Activated CD4-positive, alpha-beta memory T cell treated with anti-CD3 and anti-CD28 coated beads for 36 hours (primary cell): ENCODE measurements at regions not wholly inside any gene's neighbourhood (a gene's known extent, or its start where the extent isn't known, plus 50 kb on each side); places are given as distances from the start of the nearest gene placed in this dataset.

Experiments
- CTCF ChIA-PET: fragments of 350-600 bp; sonication (Branson Sonifier 250); formaldehyde crosslinking; loops from one replicate; lab custom pipeline; 2021; ENCODE audit warnings: antibody characterized with exemption, inconsistent platforms; lab: Charles Lee
- POLR2A ChIA-PET: fragments of 350-600 bp; sonication (Branson Sonifier 250); formaldehyde crosslinking; loops from one replicate; lab custom pipeline; 2021; ENCODE audit warnings: antibody characterized with exemption; lab: Charles Lee
- DNase-seq: peaks from one replicate; pipeline ENCODE4 v3.0.0-alpha.2; 2020
- H3K27ac Mint-ChIP-seq: one replicate; pipeline ENCODE4 v1.8.0; 2021; ENCODE audit warnings: mixed read lengths
- H3K27me3 Mint-ChIP-seq: one replicate; pipeline ENCODE4 v1.8.0; 2021; ENCODE audit warnings: mixed read lengths
- H3K36me3 Mint-ChIP-seq: one replicate; pipeline ENCODE4 v1.8.0; 2021; ENCODE audit warnings: mixed read lengths
- H3K4me1 Mint-ChIP-seq: one replicate; pipeline ENCODE4 v1.8.0; 2021; ENCODE audit warnings: low read depth, mixed read lengths
- H3K4me3 Mint-ChIP-seq: one replicate; pipeline ENCODE4 v1.8.0; 2021; ENCODE audit warnings: mild to moderate bottlenecking, mixed read lengths
- H3K9me3 Mint-ChIP-seq: one replicate; pipeline ENCODE4 v1.8.0; 2021; ENCODE audit warnings: mixed read lengths
- intact Hi-C: fragments of 100-400 bp; cut with micrococcal nuclease; formaldehyde crosslinking; loops from one replicate; pipeline ENCODE4 v1.15.1; 2023

DNA sequence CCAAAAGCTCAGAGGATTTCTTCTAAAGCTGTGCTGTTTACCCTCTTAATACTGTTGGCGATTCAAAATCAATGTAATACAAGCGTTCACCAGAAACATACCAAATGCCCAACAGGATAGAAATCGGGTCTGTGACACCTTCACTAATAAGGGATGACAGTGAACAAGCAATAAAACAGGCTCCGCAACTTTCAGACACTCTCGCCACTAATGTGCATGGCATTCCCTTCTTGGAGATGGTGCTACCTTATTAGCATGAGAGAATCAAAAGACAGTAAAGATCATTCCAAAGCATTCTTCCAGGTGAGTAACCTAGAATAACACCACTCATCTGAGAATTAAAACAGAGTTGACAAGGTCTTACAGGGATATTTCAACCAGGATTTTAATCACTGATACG is 367.1 kb downstream of the TTLL7 start:
- Mint-ChIP-seq H3K9me3 (peaks cover 16% of the 10 kb centered on the region), H3K27me3 (no peaks in the 10 kb centered on the region), H3K36me3 (no peaks in the 10 kb centered on the region), H3K27ac (no peak overlapping the region), H3K4me1 (peaks cover 10% of the 10 kb centered on the region), H3K4me3 (no peak overlapping the region)
- intact Hi-C loops = no loop called here
- POLR2A ChIA-PET = no interaction called here
- no peak for DNase-seq
- CTCF ChIA-PET = no interaction called here

DNA sequence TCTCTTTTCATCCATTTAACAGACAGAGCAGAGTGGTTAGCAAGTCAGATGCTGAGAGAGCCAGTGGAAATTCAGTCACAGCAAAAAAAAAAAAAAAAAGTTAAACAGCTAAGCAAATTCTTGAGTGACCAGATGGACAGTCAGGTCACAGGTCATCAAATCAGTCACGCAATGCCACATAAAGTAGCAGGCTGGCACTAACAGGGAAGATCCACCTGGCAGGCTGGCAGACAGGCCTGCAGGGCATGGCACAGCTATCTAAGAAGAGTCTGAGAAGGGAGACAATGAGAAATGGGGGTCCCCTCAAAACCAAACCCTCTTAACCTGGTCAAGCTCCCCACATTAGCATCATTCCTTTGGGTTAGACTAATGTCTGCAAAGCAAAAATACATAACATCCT is 371.9 kb downstream of the TTLL7 start:
- ChIA-PET POLR2A (no interaction called here), CTCF (no interaction called here)
- Mint-ChIP-seq H3K4me3 (no peak overlapping the region), H3K27ac (no peak overlapping the region), H3K4me1 (no peaks in the 10 kb centered on the region), H3K9me3 (peaks cover 16% of the 10 kb centered on the region), H3K36me3 (no peaks in the 10 kb centered on the region), H3K27me3 (no peaks in the 10 kb centered on the region)
- DNase-seq = no peak
- intact Hi-C loops = no loop called here

DNA sequence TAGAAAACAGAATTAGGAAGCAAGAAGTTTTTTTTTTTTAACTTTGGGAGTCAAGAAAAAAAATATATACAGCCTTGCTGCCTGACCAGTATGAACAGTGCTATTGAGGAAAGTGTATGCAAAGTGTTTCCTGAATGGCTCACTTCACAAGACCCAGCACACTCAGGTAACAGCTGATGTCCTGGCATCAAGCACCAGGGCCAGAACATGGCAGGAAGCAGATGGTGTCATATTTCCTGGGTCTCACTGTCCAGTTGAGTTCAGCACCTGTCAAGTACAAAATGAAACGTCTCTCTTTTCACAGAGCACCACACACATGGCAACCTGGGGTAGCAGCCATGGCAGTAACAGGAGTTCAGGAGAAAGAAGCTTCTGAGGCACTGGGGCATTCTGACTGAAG is 372.3 kb downstream of the TTLL7 start:
- no peak for DNase-seq
- no peaks in the 10 kb centered on the region for H3K4me1 Mint-ChIP-seq
- intact Hi-C loops = no loop called here

DNA sequence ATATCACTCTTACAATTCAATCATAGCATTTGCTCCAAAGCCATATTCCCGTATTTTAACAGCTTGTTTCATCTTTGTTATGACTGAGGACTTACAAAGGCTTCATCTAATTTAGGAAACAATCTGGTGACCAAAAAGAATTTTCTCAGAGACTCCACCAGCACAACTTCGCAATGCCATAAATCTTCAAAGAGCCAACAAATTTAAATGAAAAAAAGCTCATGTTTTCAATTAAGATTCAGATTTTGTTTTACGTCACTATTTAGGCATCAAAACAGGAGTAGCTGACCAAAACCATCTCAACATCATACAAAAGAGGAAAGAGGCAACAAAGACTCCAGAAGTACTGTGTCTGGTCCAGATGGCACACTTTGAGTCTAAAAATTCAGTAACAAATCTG is 373.3 kb downstream of the TTLL7 start:
- peaks cover 16% of the 10 kb centered on the region for H3K9me3 Mint-ChIP-seq
- no peaks in the 10 kb centered on the region for H3K4me1 Mint-ChIP-seq
- H3K27me3 Mint-ChIP-seq = no peaks in the 10 kb centered on the region
- H3K4me3 Mint-ChIP-seq = no peak overlapping the region
- no peaks in the 10 kb centered on the region for H3K36me3 Mint-ChIP-seq
- CTCF ChIA-PET = no interaction called here
- intact Hi-C loops = no loop called here
- no peak overlapping the region for H3K27ac Mint-ChIP-seq
- no peak for DNase-seq
- POLR2A ChIA-PET = no interaction called here

More for the DNA sequence above, 372.3 kb downstream of the TTLL7 start:
- ChIA-PET CTCF (no interaction called here), POLR2A (no interaction called here)
- H3K27me3 Mint-ChIP-seq = no peaks in the 10 kb centered on the region
- no peak overlapping the region for H3K4me3 Mint-ChIP-seq
- H3K36me3 Mint-ChIP-seq = no peaks in the 10 kb centered on the region
- peaks cover 16% of the 10 kb centered on the region for H3K9me3 Mint-ChIP-seq
- H3K27ac Mint-ChIP-seq = no peak overlapping the region

DNA sequence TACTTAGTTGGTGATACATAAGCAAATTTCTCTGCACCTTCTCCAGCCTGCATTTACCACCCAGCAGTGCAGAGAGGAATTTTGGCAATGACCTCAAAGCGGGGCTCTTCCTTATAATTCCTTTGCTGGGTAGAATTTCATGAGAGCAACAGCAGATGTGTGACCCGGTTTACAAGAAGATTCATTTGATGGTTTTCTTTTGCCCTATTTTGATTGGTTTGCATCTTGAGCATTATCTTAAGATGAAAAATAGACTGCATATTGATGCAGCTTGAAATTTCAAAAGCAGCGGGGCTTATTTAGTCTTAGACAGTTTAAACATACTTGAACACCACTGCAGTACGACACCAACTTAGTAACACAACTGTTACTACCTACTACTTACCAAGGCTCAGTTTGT is 378.9 kb downstream of the TTLL7 start:
- Mint-ChIP-seq H3K9me3 (no peaks in the 10 kb centered on the region), H3K27ac (no peak overlapping the region), H3K4me3 (no peak overlapping the region), H3K36me3 (no peaks in the 10 kb centered on the region), H3K27me3 (no peaks in the 10 kb centered on the region), H3K4me1 (no peaks in the 10 kb centered on the region)
- POLR2A ChIA-PET = no interaction called here
- DNase-seq = no peak
- CTCF ChIA-PET = no interaction called here
- intact Hi-C loops = no loop called here

DNA sequence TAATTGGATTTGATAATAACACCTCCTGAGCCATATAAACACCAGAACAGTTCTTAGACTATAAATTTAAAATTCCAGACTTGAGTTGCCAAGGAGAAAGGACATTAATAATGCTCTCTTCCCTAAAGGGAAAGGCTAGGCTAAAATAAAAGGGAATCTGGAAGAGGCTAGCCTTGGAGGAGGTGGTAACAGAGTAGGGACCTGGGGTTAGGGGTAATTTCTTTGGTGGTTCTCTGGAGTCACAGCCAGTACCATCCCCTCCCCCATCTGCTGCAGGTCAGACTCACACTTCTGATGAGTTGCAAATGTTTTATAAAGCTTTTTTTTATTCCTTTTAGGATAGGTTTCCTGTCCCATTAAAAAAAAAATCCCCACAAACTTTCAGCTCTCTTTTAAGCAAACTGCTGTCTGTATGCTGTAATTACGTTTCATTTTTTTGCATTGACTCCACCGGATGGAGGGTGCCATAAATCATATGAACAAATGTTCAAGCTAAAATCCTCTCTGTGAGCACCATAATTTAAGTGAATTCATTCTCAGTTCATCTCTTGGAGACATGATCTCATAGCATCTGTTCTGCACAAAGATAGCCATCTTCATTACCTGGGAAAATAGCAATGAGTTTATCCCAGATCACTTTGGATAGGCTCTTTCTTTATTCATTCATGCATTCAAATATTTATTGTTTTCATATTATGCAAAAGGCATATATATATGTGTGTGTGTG is 379.6 kb downstream of the TTLL7 start:
- ChIA-PET POLR2A (no interaction called here), CTCF (no interaction called here)
- H3K27me3 Mint-ChIP-seq = no peaks in the 10 kb centered on the region
- H3K36me3 Mint-ChIP-seq = no peaks in the 10 kb centered on the region
- no peaks in the 10 kb centered on the region for H3K9me3 Mint-ChIP-seq
- no peak for DNase-seq
- H3K4me3 Mint-ChIP-seq = no peak overlapping the region
- intact Hi-C loops = no loop called here
- H3K27ac Mint-ChIP-seq = no peak overlapping the region
- no peaks in the 10 kb centered on the region for H3K4me1 Mint-ChIP-seq

DNA sequence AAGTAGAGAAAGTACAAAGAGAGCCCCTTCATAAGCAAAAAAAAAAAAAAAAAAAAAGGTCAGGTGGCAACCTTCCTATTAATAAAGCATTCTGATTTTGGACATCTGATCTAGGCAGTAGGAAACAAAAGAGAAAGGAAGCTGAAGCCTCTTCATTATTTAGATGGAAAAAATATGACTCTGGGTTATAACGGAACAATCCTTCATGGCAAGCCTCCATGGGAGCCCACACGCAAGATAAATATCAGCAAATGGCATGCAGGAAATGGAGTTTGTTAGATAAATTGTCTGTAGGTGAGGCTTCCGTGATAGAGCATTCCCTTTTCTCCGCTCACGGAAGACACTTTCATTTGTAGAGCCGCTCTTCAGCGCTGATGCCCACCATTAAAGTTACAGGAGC is 381.0 kb downstream of the TTLL7 start:
- POLR2A ChIA-PET = no interaction called here
- DNase-seq = no peak
- CTCF ChIA-PET = no interaction called here
- no peaks in the 10 kb centered on the region for H3K4me1 Mint-ChIP-seq
- H3K27ac Mint-ChIP-seq = no peak overlapping the region
- no peaks in the 10 kb centered on the region for H3K27me3 Mint-ChIP-seq
- no peaks in the 10 kb centered on the region for H3K9me3 Mint-ChIP-seq
- intact Hi-C loops = no loop called here
- H3K4me3 Mint-ChIP-seq = no peak overlapping the region
- H3K36me3 Mint-ChIP-seq = no peaks in the 10 kb centered on the region

DNA sequence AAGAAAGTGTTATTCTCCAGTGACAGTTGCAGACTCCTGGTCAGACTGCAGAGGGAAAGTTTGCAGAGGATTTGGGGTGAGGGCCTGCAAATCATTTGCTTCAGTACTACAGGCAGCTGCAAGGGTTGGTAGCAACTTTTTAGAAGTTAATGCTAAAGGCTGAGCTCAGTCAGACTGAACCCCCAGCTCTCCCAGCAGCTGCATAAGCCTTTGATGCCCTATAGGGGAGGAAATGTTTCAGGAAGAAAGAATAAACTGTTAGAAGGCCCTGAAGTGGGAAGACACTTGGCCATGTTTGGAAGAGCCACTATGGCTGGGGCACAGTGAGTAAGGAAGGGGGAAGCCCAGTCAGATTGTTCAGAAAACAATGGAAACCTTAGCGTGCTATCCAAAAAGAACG is 383.6 kb downstream of the TTLL7 start:
- Mint-ChIP-seq H3K27me3 (no peaks in the 10 kb centered on the region), H3K4me3 (no peak overlapping the region), H3K9me3 (no peaks in the 10 kb centered on the region), H3K36me3 (no peaks in the 10 kb centered on the region), H3K27ac (no peak overlapping the region), H3K4me1 (no peaks in the 10 kb centered on the region)
- intact Hi-C loops = no loop called here
- POLR2A ChIA-PET = no interaction called here
- CTCF ChIA-PET = no interaction called here
- DNase-seq = no peak

DNA sequence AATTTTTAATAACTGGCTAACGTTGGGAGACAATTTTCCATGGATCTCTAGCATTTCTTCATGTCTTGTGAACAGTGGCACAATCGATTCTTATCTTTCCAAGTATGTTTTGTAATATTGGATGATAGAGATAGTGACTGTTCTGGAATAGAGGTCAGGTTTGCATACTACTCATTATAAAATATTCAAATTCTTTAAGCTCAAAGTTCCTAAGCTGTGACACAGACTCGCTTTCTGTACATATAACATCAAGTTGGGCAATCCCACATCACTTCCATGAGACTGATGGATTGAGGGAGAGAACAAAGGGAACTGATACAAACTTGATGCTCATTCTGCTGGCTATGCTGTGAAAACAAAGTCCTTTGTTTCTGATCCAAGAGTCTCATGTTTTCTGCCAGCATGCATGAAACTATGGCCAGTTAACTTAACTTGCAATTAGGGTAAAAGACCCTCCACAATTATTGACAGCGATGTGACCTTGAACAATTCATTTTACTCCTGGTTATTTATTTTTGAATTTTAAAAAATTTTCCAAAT is 392.4 kb downstream of the TTLL7 start:
- Mint-ChIP-seq H3K4me1 (no peaks in the 10 kb centered on the region), H3K36me3 (no peaks in the 10 kb centered on the region)

DNA sequence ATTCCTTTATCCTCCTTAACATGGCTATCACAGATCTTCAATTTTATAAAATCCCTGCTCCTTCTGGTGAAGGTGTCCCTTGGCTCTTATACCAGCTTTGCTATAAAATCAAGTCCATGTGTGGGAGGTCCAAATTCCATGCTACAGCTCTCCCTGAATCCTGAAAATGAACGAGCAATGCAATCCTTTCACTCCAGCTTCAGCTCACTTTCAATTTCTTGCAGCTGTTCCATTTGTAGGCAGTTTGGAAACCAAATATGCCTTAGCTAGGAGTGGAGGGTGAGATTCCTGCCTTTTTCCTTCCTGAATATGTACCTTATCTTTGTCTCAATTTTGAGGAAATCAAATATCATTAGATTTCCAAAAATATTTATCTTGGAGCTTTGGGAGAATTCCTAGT is 402.6 kb downstream of the TTLL7 start:
- Mint-ChIP-seq H3K27me3 (no peaks in the 10 kb centered on the region), H3K4me3 (no peak overlapping the region), H3K27ac (no peak overlapping the region), H3K36me3 (peaks cover 6% of the 10 kb centered on the region), H3K9me3 (peaks cover 6% of the 10 kb centered on the region), H3K4me1 (peaks cover 14% of the 10 kb centered on the region)
- no peak for DNase-seq
- intact Hi-C loops = no loop called here
- ChIA-PET POLR2A (no interaction called here), CTCF (no interaction called here)

More for the DNA sequence above, 392.4 kb downstream of the TTLL7 start:
- DNase-seq = no peak
- Mint-ChIP-seq H3K27me3 (no peaks in the 10 kb centered on the region), H3K4me3 (no peak overlapping the region), H3K27ac (no peak overlapping the region), H3K9me3 (peaks cover 6% of the 10 kb centered on the region)
- intact Hi-C loops = no loop called here
- ChIA-PET POLR2A (no interaction called here), CTCF (no interaction called here)

DNA sequence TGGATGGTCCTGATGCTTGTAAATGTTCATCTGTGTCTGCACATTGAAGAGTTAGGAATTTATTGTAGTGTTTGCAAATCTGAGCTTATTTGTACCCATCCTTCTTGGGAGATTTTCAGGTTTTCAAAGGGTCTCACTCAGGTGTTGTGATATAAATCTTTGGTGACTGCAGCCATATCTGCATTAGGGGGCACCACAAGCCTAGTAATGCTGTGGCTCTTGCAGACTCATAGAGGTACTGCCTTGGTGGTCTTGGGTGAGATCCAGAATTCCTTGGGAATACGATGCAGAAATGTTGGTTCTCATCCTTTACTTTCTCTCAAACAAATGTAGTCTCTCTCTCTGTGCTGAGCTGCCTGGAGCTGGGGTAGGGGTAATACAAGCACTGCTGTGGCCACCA is 405.9 kb downstream of the TTLL7 start:
- POLR2A ChIA-PET = no interaction called here
- Mint-ChIP-seq H3K27ac (no peak overlapping the region), H3K9me3 (no peaks in the 10 kb centered on the region), H3K4me3 (no peak overlapping the region), H3K27me3 (no peaks in the 10 kb centered on the region), H3K4me1 (peaks cover 14% of the 10 kb centered on the region), H3K36me3 (peaks cover 2% of the 10 kb centered on the region)
- intact Hi-C loops = no loop called here
- no peak for DNase-seq
- CTCF ChIA-PET = no interaction called here

DNA sequence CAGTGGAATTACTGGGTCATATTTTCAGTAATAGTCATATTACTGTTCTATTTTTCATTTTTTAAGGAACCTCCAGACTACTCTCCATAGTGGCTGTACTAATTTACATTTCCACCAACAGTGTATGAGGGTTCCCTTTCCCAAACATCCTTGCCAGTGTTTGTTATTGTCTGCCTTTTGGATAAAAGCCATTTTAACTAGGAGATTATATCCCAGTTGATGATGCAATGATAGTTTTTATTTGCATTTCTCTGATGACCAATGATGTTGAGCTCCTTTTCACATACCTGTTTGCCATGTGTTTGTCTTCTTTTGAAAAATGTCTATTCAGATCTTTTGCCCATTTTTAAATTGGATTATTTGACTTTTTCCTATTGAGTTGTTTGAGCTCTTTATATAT is 410.8 kb downstream of the TTLL7 start:
- ChIA-PET CTCF (no interaction called here), POLR2A (no interaction called here)
- no peak for DNase-seq
- no peaks in the 10 kb centered on the region for H3K36me3 Mint-ChIP-seq
- intact Hi-C loops = no loop called here
- H3K4me1 Mint-ChIP-seq = peaks cover 18% of the 10 kb centered on the region
- no peak overlapping the region for H3K27ac Mint-ChIP-seq
- H3K9me3 Mint-ChIP-seq = no peaks in the 10 kb centered on the region
- H3K27me3 Mint-ChIP-seq = no peaks in the 10 kb centered on the region
- no peak overlapping the region for H3K4me3 Mint-ChIP-seq

DNA sequence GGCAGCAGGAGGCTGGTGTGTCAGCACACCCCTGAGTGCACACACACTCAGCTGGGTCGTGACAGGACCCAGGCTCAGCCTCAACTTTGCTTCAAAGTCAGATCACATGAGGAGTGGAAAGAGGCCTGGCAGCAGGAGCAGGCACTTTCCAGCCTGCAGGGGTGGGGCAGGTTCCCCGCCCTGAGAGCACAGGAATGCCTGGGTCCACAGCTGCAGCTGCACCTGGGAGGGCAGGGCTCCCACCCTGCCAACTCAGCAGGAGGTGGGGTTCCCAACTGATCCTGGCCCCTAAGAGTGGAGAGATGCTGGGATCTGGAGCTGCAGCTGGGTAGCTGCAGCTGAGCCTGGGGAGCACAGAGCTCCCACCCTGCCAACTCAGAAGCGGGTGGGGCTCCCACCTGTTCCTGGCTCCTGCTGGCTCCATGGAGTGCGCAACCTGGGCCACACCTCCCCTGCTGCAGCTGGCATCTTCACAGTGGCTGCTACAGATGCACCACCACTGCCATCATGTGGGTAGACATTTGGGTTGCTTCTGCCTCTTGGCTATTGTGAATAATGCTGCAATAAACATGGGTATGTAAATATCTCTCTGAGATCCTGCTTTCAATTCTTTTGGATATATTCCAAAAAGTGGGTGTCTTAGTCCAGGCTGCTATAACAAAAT is 415.4 kb downstream of the TTLL7 start:
- CTCF ChIA-PET = no interaction called here
- peaks cover 1% of the 10 kb centered on the region for H3K36me3 Mint-ChIP-seq
- POLR2A ChIA-PET = no interaction called here
- intact Hi-C loops = no loop called here
- H3K27ac Mint-ChIP-seq = no peak overlapping the region
- peaks cover 4% of the 10 kb centered on the region for H3K4me1 Mint-ChIP-seq
- no peaks in the 10 kb centered on the region for H3K27me3 Mint-ChIP-seq
- peak; percentile 35 for DNase-seq
- H3K4me3 Mint-ChIP-seq = no peak overlapping the region
- peaks cover 7% of the 10 kb centered on the region for H3K9me3 Mint-ChIP-seq
